SU-DHL-6 (cell line): ENCODE measurements at regions not wholly inside any gene's neighbourhood (a gene's known extent, or its start where the extent isn't known, plus 50 kb on each side); places are given as distances from the start of the nearest gene placed in this dataset.

ENCODE experiments used
- H2AFZ ChIP-seq: fragments of 200-600 bp; sonication (generic); 2 replicates; pipeline ENCODE4 v1.6.1; 2014; ENCODE audit warnings: low read depth, mild to moderate bottlenecking, moderate library complexity, mixed read lengths, antibody characterized with exemption, low read length; ENCODE audit not compliant: severe bottlenecking
- H3F3A ChIP-seq: fragments of 200-600 bp; shearing (Covaris generic); 2 replicates; pipeline ENCODE4 v1.6.0; 2016; ENCODE audit warnings: antibody characterized with exemption, mild to moderate bottlenecking; ENCODE audit not compliant: insufficient read depth
- H3K27ac ChIP-seq: fragments of 200-600 bp; sonication (generic); 2 replicates; pipeline ENCODE4 v1.5.1; 2016; ENCODE audit warnings: low read depth, mild to moderate bottlenecking, low read length, moderate library complexity, mixed read lengths
- H3K27me3 ChIP-seq: fragments of 200-600 bp; sonication (generic), shearing (Covaris generic); 2 replicates; pipeline ENCODE4 v1.6.0; 2014; ENCODE audit warnings: mild to moderate bottlenecking, low read length
- H3K36me3 ChIP-seq: fragments of 200-600 bp; sonication (generic); 2 replicates; pipeline ENCODE4 v1.6.1; 2014; ENCODE audit warnings: mild to moderate bottlenecking, low read length, mixed read lengths
- H3K4me2 ChIP-seq: fragments of 300-600, 200-600 bp; shearing (Covaris generic), sonication (generic); 2 replicates; pipeline ENCODE4 v1.6.0; 2014; ENCODE audit warnings: low read length, low read depth, mild to moderate bottlenecking; ENCODE audit not compliant: poor library complexity, severe bottlenecking
- H3K4me3 ChIP-seq: fragments of 200-600 bp; sonication (generic); 2 replicates; pipeline ENCODE4 v1.5.1; 2014; ENCODE audit warnings: antibody characterized with exemption, low read length, mild to moderate bottlenecking, mixed read lengths; ENCODE audit not compliant: insufficient read depth, poor library complexity, severe bottlenecking
- H3K79me2 ChIP-seq: fragments of 200-600 bp; sonication (generic); 2 replicates; pipeline ENCODE4 v1.6.1; 2014; ENCODE audit warnings: mild to moderate bottlenecking, low read length, moderate library complexity; ENCODE audit not compliant: insufficient read depth
- H3K9ac ChIP-seq: fragments of 200-600 bp; sonication (generic); 2 replicates; pipeline ENCODE4 v1.7.0; 2014; ENCODE audit warnings: mild to moderate bottlenecking, low read length
- H3K9me2 ChIP-seq: fragments of 200-600 bp; sonication (generic); replicated peaks from 2 replicates; pipeline ENCODE4 v1.6.1; 2014; ENCODE audit warnings: low read length; ENCODE audit not compliant: insufficient read depth
- H3K9me3 ChIP-seq: fragments of 200-600 bp; sonication (generic); 2 replicates; pipeline ENCODE4 v1.6.1; 2014; ENCODE audit warnings: low read length, mixed read lengths; ENCODE audit not compliant: insufficient read depth
- H4K20me1 ChIP-seq: fragments of 200-600 bp; sonication (generic); 2 replicates; pipeline ENCODE4 v1.6.1; 2014; ENCODE audit warnings: low read depth, mild to moderate bottlenecking, antibody characterized with exemption, low read length, moderate library complexity, mixed read lengths
- CTCF ChIP-seq: fragments of 200-600 bp; sonication (generic); IDR thresholded peaks from one replicate; pipeline ENCODE4 v1.5.1; 2017; ENCODE audit warnings: antibody characterized with exemption, mild to moderate bottlenecking, low read length, moderate library complexity; ENCODE audit not compliant: insufficient read depth, poor library complexity, severe bottlenecking
- EZH2phosphoT487 ChIP-seq: fragments of 200-600 bp; sonication (generic), shearing (Covaris generic); conservative IDR thresholded peaks from 2 replicates; pipeline ENCODE4 v1.6.1; 2018; ENCODE audit warnings: mild to moderate bottlenecking, antibody characterized with exemption, low read length, moderate library complexity, mixed read lengths

GRCh38 chr7:130896051-130896881, 162.3 kb upstream of the KLF14 start:
- no peak for TF ChIP-seq EZH2phosphoT487
- no peak for TF ChIP-seq CTCF
- Histone ChIP-seq H4K20me1 (no peaks in the 10 kb centered on the region), H3K27me3 (no peaks in the 10 kb centered on the region), H3K9ac (no peak overlapping the region), H3F3A (peaks cover 15% of the 10 kb centered on the region; the same call in 1 of the 2 replicates), H3K36me3 (no peaks in the 10 kb centered on the region), H3K79me2 (no peaks in the 10 kb centered on the region), H3K4me3 (no peak overlapping the region), H3K9me3 (no peaks in the 10 kb centered on the region), H3K4me2 (no peak overlapping the region), H3K9me2 (no peaks in the 10 kb centered on the region), H3K27ac (no peak overlapping the region), H2AFZ (no peak overlapping the region)

DNA sequence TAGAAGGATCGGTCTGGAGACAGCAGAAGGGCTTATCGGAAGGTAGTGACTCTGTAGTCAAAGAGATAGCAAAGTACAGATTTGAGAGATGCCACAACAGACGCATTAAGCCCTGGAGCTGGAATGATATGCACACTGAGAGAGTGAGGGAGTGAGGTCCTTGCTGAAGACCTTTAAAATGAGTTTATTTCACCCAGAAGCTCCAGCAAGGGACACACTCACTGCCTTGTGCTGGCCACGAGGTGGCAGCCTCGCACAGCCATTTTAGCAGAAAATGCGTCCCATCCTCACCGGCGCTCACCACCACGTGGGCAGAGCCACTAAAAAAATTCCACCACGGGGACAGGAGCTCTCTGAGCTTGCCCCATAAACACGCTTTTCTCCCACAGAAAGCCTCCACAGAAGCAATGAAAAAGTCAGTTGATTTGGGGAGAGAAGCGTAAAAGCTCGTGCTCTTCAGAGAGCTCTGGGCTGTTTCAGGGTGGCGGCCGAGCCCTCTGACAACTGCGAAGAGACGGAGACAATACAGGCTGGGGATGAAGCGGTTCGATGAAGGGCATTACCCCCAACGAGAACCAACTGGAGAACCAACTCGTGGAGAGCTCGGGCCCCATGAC, 163.0 kb upstream of the KLF14 start:
- Histone ChIP-seq H3K9me3 (no peaks in the 10 kb centered on the region), H3F3A (peaks cover 15% of the 10 kb centered on the region; the same call in 1 of the 2 replicates), H3K9ac (no peak overlapping the region), H3K9me2 (no peaks in the 10 kb centered on the region), H3K4me2 (peak overlapping the region; percentile 32), H4K20me1 (no peaks in the 10 kb centered on the region), H3K27me3 (no peaks in the 10 kb centered on the region), H2AFZ (peak overlapping the region; percentile 49), H3K79me2 (no peaks in the 10 kb centered on the region), H3K4me3 (no peak overlapping the region), H3K36me3 (no peaks in the 10 kb centered on the region), H3K27ac (peak overlapping the region; percentile 51; the same call in 1 of the 2 replicates)
- TF ChIP-seq EZH2phosphoT487, result no peak
- peak; percentile 48 for TF ChIP-seq CTCF

DNA sequence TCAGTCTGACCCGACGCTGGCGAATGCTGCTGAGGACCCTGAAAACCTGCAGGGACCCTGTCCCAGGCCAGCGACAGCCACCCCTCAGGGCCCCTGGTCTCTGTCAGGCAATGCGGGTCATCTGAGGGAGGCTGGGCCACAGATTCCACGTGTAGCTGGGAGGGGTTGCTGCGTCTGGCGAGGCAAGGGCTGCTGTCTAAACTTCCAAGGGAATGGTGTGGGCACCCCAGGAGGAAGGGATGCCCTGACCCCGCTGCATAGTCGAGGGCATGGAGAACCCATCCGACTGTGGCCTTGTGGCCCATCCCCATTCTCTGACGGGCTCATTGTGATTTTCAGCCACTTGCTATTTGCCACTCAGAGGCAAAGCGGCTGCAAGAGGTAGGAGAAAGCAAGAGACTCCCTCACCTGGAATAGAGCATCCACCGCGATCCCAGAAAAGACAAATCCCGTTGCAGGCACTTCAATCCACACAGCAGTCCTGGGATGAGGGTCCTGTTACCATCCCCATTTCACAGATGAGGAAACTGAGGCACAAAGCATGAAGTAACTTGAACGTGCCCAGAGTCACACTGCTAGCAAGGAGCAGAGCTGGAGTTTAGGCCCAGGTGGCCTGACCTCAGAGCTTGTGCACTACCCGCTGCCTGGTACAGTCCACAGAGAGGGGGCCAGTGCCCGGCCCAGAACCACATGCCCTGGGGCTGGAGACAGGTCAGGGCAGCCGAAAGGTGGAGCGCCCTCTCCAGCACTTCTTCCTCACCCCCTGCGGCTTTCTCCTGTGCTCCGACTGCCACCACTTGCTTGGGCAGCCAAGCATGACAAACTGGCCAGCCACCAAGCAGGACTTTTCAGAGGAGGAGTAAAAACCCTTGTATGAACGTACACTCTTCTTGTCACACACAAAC, 163.8 kb upstream of the KLF14 start:
- TF ChIP-seq CTCF (no peak), EZH2phosphoT487 (no peak)
- no peaks in the 10 kb centered on the region for H3K9me2 ChIP-seq
- H4K20me1 ChIP-seq, result no peaks in the 10 kb centered on the region
- no peaks in the 10 kb centered on the region for H3K27me3 ChIP-seq
- H3K9me3 ChIP-seq, result no peaks in the 10 kb centered on the region
- peak overlapping the region; percentile 51 for H3K27ac ChIP-seq
- no peaks in the 10 kb centered on the region for H3K36me3 ChIP-seq
- peaks cover 15% of the 10 kb centered on the region; the same call in 1 of the 2 replicates for H3F3A ChIP-seq
- H3K9ac ChIP-seq, result no peak overlapping the region
- no peaks in the 10 kb centered on the region for H3K79me2 ChIP-seq
- no peak overlapping the region for H2AFZ ChIP-seq
- peak overlapping the region; percentile 32 for H3K4me2 ChIP-seq
- no peak overlapping the region for H3K4me3 ChIP-seq
